ENCODE measurements at regions not wholly inside any gene's neighbourhood (a gene's known extent, or its start where the extent isn't known, plus 50 kb on each side); places are given as distances from the start of the nearest gene placed in this dataset.

DNA sequence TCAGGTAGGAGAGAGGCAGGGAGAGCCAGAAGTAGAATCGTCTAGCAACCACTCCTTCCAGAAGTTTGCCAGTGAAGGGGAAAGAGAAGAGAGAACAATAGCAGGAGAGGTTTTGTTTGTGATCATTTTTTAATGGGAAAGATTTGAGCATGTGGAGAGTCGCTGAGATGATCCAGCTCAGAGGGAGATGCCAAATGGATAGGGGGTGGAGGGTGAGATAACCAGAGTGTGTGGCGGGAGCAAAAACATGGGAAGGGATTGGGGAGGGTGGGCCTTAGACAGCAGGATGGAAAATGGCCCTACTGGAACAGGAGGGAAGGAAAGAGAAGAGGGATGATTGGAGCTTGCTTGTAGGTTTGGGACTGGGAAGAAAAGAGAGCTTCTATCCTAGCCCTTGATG lies 269.8 kb downstream of the GLI2 start:
- TF ChIP-seq KAT7 (CRISPR knock-in tag; IDR thresholded peaks at IDR 0.05; ENCODE audit: borderline replicate concordance) (no peak), RAD51 (IDR thresholded peaks at IDR 0.05; ENCODE audit: borderline replicate concordance) (no peak), FOXP1 (IDR thresholded peaks at IDR 0.05) (no peak), FOXP1 (CRISPR knock-in tag; IDR thresholded peaks at IDR 0.05) (no peak), JUNB (CRISPR knock-in tag; IDR thresholded peaks at IDR 0.05; ENCODE audit: borderline replicate concordance) (no peak), MTA1 (CRISPR knock-in tag; IDR thresholded peaks at IDR 0.05; ENCODE audit: borderline replicate concordance) (no peak), POLR2AphosphoS5 (IDR thresholded peaks at IDR 0.05; ENCODE audit: low read depth, low read length) (no peak), ZNF607 (CRISPR knock-in tag; IDR thresholded peaks at IDR 0.05; ENCODE audit: borderline replicate concordance) (no peak), MED1 (CRISPR knock-in tag; IDR thresholded peaks at IDR 0.05) (no peak)
- TF ChIP-seq, protein P1, sequence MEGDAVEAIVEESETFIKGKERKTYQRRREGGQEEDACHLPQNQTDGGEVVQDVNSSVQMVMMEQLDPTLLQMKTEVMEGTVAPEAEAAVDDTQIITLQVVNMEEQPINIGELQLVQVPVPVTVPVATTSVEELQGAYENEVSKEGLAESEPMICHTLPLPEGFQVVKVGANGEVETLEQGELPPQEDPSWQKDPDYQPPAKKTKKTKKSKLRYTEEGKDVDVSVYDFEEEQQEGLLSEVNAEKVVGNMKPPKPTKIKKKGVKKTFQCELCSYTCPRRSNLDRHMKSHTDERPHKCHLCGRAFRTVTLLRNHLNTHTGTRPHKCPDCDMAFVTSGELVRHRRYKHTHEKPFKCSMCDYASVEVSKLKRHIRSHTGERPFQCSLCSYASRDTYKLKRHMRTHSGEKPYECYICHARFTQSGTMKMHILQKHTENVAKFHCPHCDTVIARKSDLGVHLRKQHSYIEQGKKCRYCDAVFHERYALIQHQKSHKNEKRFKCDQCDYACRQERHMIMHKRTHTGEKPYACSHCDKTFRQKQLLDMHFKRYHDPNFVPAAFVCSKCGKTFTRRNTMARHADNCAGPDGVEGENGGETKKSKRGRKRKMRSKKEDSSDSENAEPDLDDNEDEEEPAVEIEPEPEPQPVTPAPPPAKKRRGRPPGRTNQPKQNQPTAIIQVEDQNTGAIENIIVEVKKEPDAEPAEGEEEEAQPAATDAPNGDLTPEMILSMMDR (CRISPR knock-in tag; IDR thresholded peaks at IDR 0.05) = no peak

All from HepG2 (cell line).